ENCODE measurements at regions not wholly inside any gene's neighbourhood (a gene's known extent, or its start where the extent isn't known, plus 50 kb on each side); places are given as distances from the start of the nearest gene placed in this dataset.

GRCh38 chr7:35749556-35749955 is 51.3 kb upstream of the SEPTIN7 start:
- TF ChIP-seq CTCF (IDR thresholded peaks at IDR 0.05; ENCODE audit: poor library complexity) (no peak), EZH2 (IDR thresholded peaks at IDR 0.05; ENCODE audit: borderline replicate concordance) (no peak), EZH2phosphoT487 (IDR thresholded peaks at IDR 0.05; ENCODE audit: low read depth, severe bottlenecking, unreplicated experiment) (no peak)

All from hepatocyte (in vitro differentiated cells).